ENCODE measurements at regions not wholly inside any gene's neighbourhood (a gene's known extent, or its start where the extent isn't known, plus 50 kb on each side); places are given as distances from the start of the nearest gene placed in this dataset.

- TF ChIP-seq POLR2A (IDR thresholded peaks at IDR 0.05; ENCODE audit: low read length) (no peak), GATA1 (IDR thresholded peaks at IDR 0.05; ENCODE audit: low read depth, low read length) (no peak)
Measured at GRCh38 chr12:58313091-58313855, 371.9 kb downstream of the ATP23 start.

Measured in erythroblast (primary cell).